Spleen (tissue), 11 donors: ENCODE measurements at regions not wholly inside any gene's neighbourhood (a gene's known extent, or its start where the extent isn't known, plus 50 kb on each side); places are given as distances from the start of the nearest gene placed in this dataset.

Experiments used
- DNase-seq: peaks from one replicate; pipeline ENCODE4 v3.0.0-alpha.2; 2020
- H3K27ac ChIP-seq, 8 donors: fragments of 200-600 bp; sonication (generic) in 7 of 8; 1 replicate in 4 of 8; 2 replicates in 4 of 8; pipeline versions ENCODE4 v1.5.0 to v1.8.0; 2016 to 2021; ENCODE audit warnings: inconsistent platforms in 4 of 8, mild to moderate bottlenecking in 4 of 8, moderate library complexity in 1 of 8
- H3K27me3 ChIP-seq, 7 donors: fragments of 200-600 bp; sonication (generic) in 6 of 7; replicated peaks in 1 of 7; 1 replicate in 4 of 7; 2 replicates in 3 of 7; pipeline versions ENCODE4 v1.5.0 to v1.8.0; 2016 to 2021; ENCODE audit warnings: inconsistent platforms in 3 of 7, mild to moderate bottlenecking in 1 of 7
- H3K36me3 ChIP-seq, 6 donors: fragments of 200-600 bp; sonication (generic) in 5 of 6; 1 replicate in 4 of 6; 2 replicates in 2 of 6; pipeline versions ENCODE4 v1.5.0 to v1.8.0; 2016 to 2021; ENCODE audit warnings: inconsistent platforms in 2 of 6
- H3K4me1 ChIP-seq, 6 donors: fragments of 200-600 bp; sonication (generic) in 5 of 6; 1 replicate in 3 of 6; 2 replicates in 3 of 6; pipeline versions ENCODE4 v1.5.0 to v1.8.0; 2016 to 2021; ENCODE audit warnings: inconsistent platforms in 3 of 6
- H3K4me3 ChIP-seq, 8 donors: fragments of 200-600 bp; sonication (generic) in 7 of 8; 1 replicate in 4 of 8; 2 replicates in 4 of 8; pipeline versions ENCODE4 v1.5.0 to v1.8.0; 2016 to 2021; ENCODE audit warnings: inconsistent platforms in 4 of 8, mild to moderate bottlenecking in 4 of 8, moderate library complexity in 2 of 8
- H3K9me3 ChIP-seq, 8 donors: fragments of 200-600 bp; sonication (generic) in 7 of 8; 1 replicate in 4 of 8; 2 replicates in 4 of 8; pipeline versions ENCODE4 v1.5.0 to v1.8.0; 2016 to 2021; ENCODE audit warnings: inconsistent platforms in 4 of 8
- CTCF ChIP-seq, 11 experiments: fragments of 200-600 bp in 7 of 11; fragments of 450-650 bp in 4 of 11; sonication (generic) in 4 of 11; IDR thresholded peaks in 8 of 11; conservative IDR thresholded peaks in 3 of 11; 1 replicate in 7 of 11; 2 replicates in 4 of 11; pipeline versions ENCODE4 v1.4.0 to v1.8.0; 2016 to 2021; ENCODE audit warnings: antibody characterized with exemption in 11 of 11, inconsistent platforms in 4 of 11, mild to moderate bottlenecking in 1 of 11
- POLR2A ChIP-seq, 3 donors: fragments of 450-650 bp; IDR thresholded peaks; one replicate each; pipeline ENCODE4 v1.5.1; 2017; ENCODE audit warnings: antibody characterized with exemption in 3 of 3, mild to moderate bottlenecking in 1 of 3
- POLR2AphosphoS5 ChIP-seq, 3 donors: sonication (generic); formaldehyde crosslinking; IDR thresholded peaks; one replicate each; pipeline ENCODE4 v1.5.1; 2017; ENCODE audit warnings: antibody characterized with exemption in 3 of 3
- WGBS, 5 donors: extraction: QIAGEN DNeasy Blood & Tissue Kit in 3 of 5; methylation state at CpG; one replicate each; pipeline versions ENCODE4 v1.1.5 to v1.1.7; 2013 to 2018; 5-methylcytosine and 5-hydroxymethylcytosine counted together
- intact Hi-C: fragments of 100-400 bp; cut with DNase I; formaldehyde crosslinking; loops from one replicate; pipeline ENCODE4 v1.15.0; 2023; ENCODE audit warnings: low total_unique reads
- donor health status: healthy with polysubstance abuse.
- donor health status: DM: no; HTN: no; CAD: no; lungs with moderate emphysema.
- donor health status: DM: no; HTN: no; CAD: no.
- donor health status: Bipolar disorder and iron deficiency.
- donor health status: healthy.
- donor health status: DM: no; HTN: no; CAD: no.
- donor health status: DM: yes; HTN: yes; CAD: no.

- H3K9me3 ChIP-seq = peaks cover 0 to 5% (median 0%) of the 10 kb centered on the region in 8 donors
- H3K36me3 ChIP-seq = no peaks in the 10 kb centered on the region
- no peak overlapping the region for H3K4me3 ChIP-seq
- no peak overlapping the region for H3K27ac ChIP-seq
- no peak for DNase-seq
- intact Hi-C loops = no loop called here
- TF ChIP-seq POLR2AphosphoS5 (IDR thresholded peaks at IDR 0.05) (no peak), CTCF (IDR thresholded peaks at IDR 0.05 in 8 of 11, conservative IDR thresholded peaks at IDR 0.05 in 3 of 11) (no peak), POLR2A (IDR thresholded peaks at IDR 0.05) (no peak)
- H3K27me3 ChIP-seq = no peaks in the 10 kb centered on the region
- H3K4me1 ChIP-seq = no peaks in the 10 kb centered on the region
These were observed 536.5 kb downstream of the CDH11 start for GRCh38 chr16:64585367-64585766.

GRCh38 chr16:64580558-64580957 lies 541.3 kb downstream of the CDH11 start:
- intact Hi-C loops = no loop called here
- H3K36me3 ChIP-seq = no peaks in the 10 kb centered on the region
- no peak for DNase-seq
- H3K27ac ChIP-seq = no peak overlapping the region
- H3K4me1 ChIP-seq = no peaks in the 10 kb centered on the region
- peaks cover 0 to 10% (median 0%) of the 10 kb centered on the region in 8 donors for H3K9me3 ChIP-seq
- no peaks in the 10 kb centered on the region for H3K27me3 ChIP-seq
- H3K4me3 ChIP-seq = no peak overlapping the region
- TF ChIP-seq POLR2A (IDR thresholded peaks at IDR 0.05) (no peak), POLR2AphosphoS5 (IDR thresholded peaks at IDR 0.05) (no peak), CTCF (IDR thresholded peaks at IDR 0.05 in 8 of 11, conservative IDR thresholded peaks at IDR 0.05 in 3 of 11) (no peak)
- WGBS, 5 donors = 70 to 84% (median 79%) methylated on average over 7 of the region's 7 CpGs

- Histone ChIP-seq H3K9me3 (peaks cover 0 to 10% (median 0%) of the 10 kb centered on the region in 8 donors), H3K36me3 (no peaks in the 10 kb centered on the region), H3K27ac (no peak overlapping the region), H3K27me3 (no peaks in the 10 kb centered on the region), H3K4me1 (no peaks in the 10 kb centered on the region), H3K4me3 (no peak overlapping the region)
- TF ChIP-seq CTCF (IDR thresholded peaks at IDR 0.05 in 8 of 11, conservative IDR thresholded peaks at IDR 0.05 in 3 of 11) = no peak
- TF ChIP-seq POLR2A (IDR thresholded peaks at IDR 0.05) = no peak
- no peak for TF ChIP-seq POLR2AphosphoS5 (IDR thresholded peaks at IDR 0.05)
- intact Hi-C loops = no loop called here
- 82 to 92% (median 87%) methylated on average over 2 of the region's 2 CpGs for WGBS, 5 donors
- no peak for DNase-seq
These were observed 542.2 kb downstream of the CDH11 start for GRCh38 chr16:64579712-64580111.

- H3K4me3 ChIP-seq = no peak overlapping the region
- DNase-seq = no peak
- WGBS, 5 donors = 72 to 81% (median 77%) methylated on average over 2 of the region's 2 CpGs
- no peaks in the 10 kb centered on the region for H3K36me3 ChIP-seq
- no peak overlapping the region for H3K27ac ChIP-seq
- peaks cover 0 to 25% (median 3%) of the 10 kb centered on the region in 8 donors for H3K9me3 ChIP-seq
- H3K4me1 ChIP-seq = no peaks in the 10 kb centered on the region
- no peak for TF ChIP-seq POLR2A (IDR thresholded peaks at IDR 0.05)
- no peak for TF ChIP-seq CTCF (IDR thresholded peaks at IDR 0.05 in 8 of 11, conservative IDR thresholded peaks at IDR 0.05 in 3 of 11)
- TF ChIP-seq POLR2AphosphoS5 (IDR thresholded peaks at IDR 0.05) = no peak
- no peaks in the 10 kb centered on the region for H3K27me3 ChIP-seq
- intact Hi-C loops = no loop called here
These were observed 576.1 kb downstream of the CDH11 start for GRCh38 chr16:64545768-64546167.
